ENCODE measurements at regions not wholly inside any gene's neighbourhood (a gene's known extent, or its start where the extent isn't known, plus 50 kb on each side); places are given as distances from the start of the nearest gene placed in this dataset.

GRCh38 chr5:27353540-27353939 is 315.2 kb upstream of the CDH9 start:
- TF ChIP-seq CTCF (IDR thresholded peaks at IDR 0.05; ENCODE audit: extremely low read depth, missing control alignments): no peak
- no peak for DNase-seq (ENCODE audit: low spot score)

- TF ChIP-seq CTCF (IDR thresholded peaks at IDR 0.05; ENCODE audit: extremely low read depth, missing control alignments): no peak
- no peak for DNase-seq (ENCODE audit: low spot score)
These were observed 303.0 kb upstream of the CDH9 start for GRCh38 chr5:27341342-27341741.

GRCh38 chr5:27336817-27337216 is 298.4 kb upstream of the CDH9 start:
- no peak for TF ChIP-seq CTCF (IDR thresholded peaks at IDR 0.05; ENCODE audit: extremely low read depth, missing control alignments)
- DNase-seq (ENCODE audit: low spot score): no peak

- DNase-seq (ENCODE audit: low spot score): no peak
- no peak for TF ChIP-seq CTCF (IDR thresholded peaks at IDR 0.05; ENCODE audit: extremely low read depth, missing control alignments)
These were observed 290.1 kb upstream of the CDH9 start for GRCh38 chr5:27328480-27328879.

- no peak for TF ChIP-seq CTCF (IDR thresholded peaks at IDR 0.05; ENCODE audit: extremely low read depth, missing control alignments)
- DNase-seq (ENCODE audit: low spot score): no peak
These were observed 287.1 kb upstream of the CDH9 start for GRCh38 chr5:27325513-27325912.

- no peak for DNase-seq (ENCODE audit: low spot score)
- no peak for TF ChIP-seq CTCF (IDR thresholded peaks at IDR 0.05; ENCODE audit: extremely low read depth, missing control alignments)
These were observed 280.3 kb upstream of the CDH9 start for GRCh38 chr5:27318701-27319100.

GRCh38 chr5:27316271-27316650 is 277.9 kb upstream of the CDH9 start:
- TF ChIP-seq CTCF (IDR thresholded peaks at IDR 0.05; ENCODE audit: extremely low read depth, missing control alignments): no peak
- no peak for DNase-seq (ENCODE audit: low spot score)
